PC-9 (cell line): ENCODE measurements at regions not wholly inside any gene's neighbourhood (a gene's known extent, or its start where the extent isn't known, plus 50 kb on each side); places are given as distances from the start of the nearest gene placed in this dataset.

Experiments
- BruUV-seq: library from RNA; stranded (reverse); fragments of 400-500 nt; replicated peaks from 2 replicates; lab custom pipeline; 2021; lab: Mats Ljungman, UMichigan
- CTCF ChIA-PET: fragments of 300-600 bp; sonication (Branson Sonifier 250); formaldehyde crosslinking; loops from one replicate; lab custom pipeline; 2022; ENCODE audit warnings: antibody characterized with exemption; lab: Charles Lee
- POLR2A ChIA-PET: fragments of 300-600 bp; sonication (Branson Sonifier 250); formaldehyde crosslinking; loops from one replicate; lab custom pipeline; 2022; ENCODE audit warnings: antibody characterized with exemption; ENCODE audit not compliant: unreplicated experiment; lab: Charles Lee
- DNase-seq, 2 experiments: peaks; one replicate each; pipeline versions ENCODE4 v3.0.0 to v3.0.0-alpha.2; 2015 to 2022; ENCODE audit warnings: mixed read lengths in 1 of 2
- H2AFZ ChIP-seq: fragments of 200-600 bp; sonication (generic); 2 replicates; pipeline ENCODE4 v1.8.1; 2017; ENCODE audit warnings: antibody characterized with exemption
- H3F3A ChIP-seq: fragments of 200-600 bp; sonication (generic); 2 replicates; pipeline ENCODE4 v1.8.1; 2017; ENCODE audit warnings: antibody characterized with exemption, mild to moderate bottlenecking, low read depth; ENCODE audit not compliant: insufficient read depth
- H3K27ac ChIP-seq: fragments of 200-600 bp; sonication (generic); 2 replicates; pipeline ENCODE4 v1.6.1; 2016; ENCODE audit warnings: mixed run types
- H3K27me3 ChIP-seq: fragments of 200-600 bp; sonication (generic); 2 replicates; pipeline ENCODE4 v1.6.1; 2016; ENCODE audit warnings: low read depth, mixed run types; ENCODE audit not compliant: insufficient read depth
- H3K36me3 ChIP-seq: fragments of 200-600 bp; sonication (generic); 2 replicates; pipeline ENCODE4 v1.6.1; 2016; ENCODE audit warnings: low read depth, mixed run types
- H3K4me1 ChIP-seq: fragments of 200-600 bp; sonication (generic); replicated peaks from 2 replicates; pipeline ENCODE4 v1.6.1; 2016; ENCODE audit warnings: mixed run types; ENCODE audit not compliant: insufficient read depth
- H3K4me2 ChIP-seq: fragments of 200-600 bp; sonication (generic); 2 replicates; pipeline ENCODE4 v1.6.1; 2017; ENCODE audit warnings: mixed run types
- H3K4me3 ChIP-seq: fragments of 200-600 bp; sonication (generic); 2 replicates; pipeline ENCODE4 v1.6.1; 2016; ENCODE audit warnings: mixed run types
- H3K79me2 ChIP-seq: fragments of 200-600 bp; sonication (generic); 2 replicates; pipeline ENCODE4 v1.6.1; 2017; ENCODE audit warnings: low read depth, mixed run types
- H3K9me2 ChIP-seq: fragments of 200-600 bp; sonication (generic); 2 replicates; pipeline ENCODE4 v1.8.1; 2017; ENCODE audit warnings: mild to moderate bottlenecking; ENCODE audit not compliant: insufficient read depth
- H3K9me3 ChIP-seq: fragments of 200-600 bp; sonication (generic); 2 replicates; pipeline ENCODE4 v1.8.1; 2016; ENCODE audit warnings: low read depth; ENCODE audit not compliant: insufficient read depth
- H4K20me1 ChIP-seq: fragments of 200-600 bp; sonication (generic); 2 replicates; pipeline ENCODE4 v1.8.1; 2017; ENCODE audit not compliant: insufficient read depth
- CTCF ChIP-seq: fragments of 200-600 bp; sonication (generic); conservative IDR thresholded peaks from 2 replicates; pipeline ENCODE4 v1.6.1; 2017; ENCODE audit warnings: mixed run types, antibody characterized with exemption, mild to moderate bottlenecking, moderate library complexity
- EZH2 ChIP-seq: fragments of 200-600 bp; sonication (generic); IDR thresholded peaks from 2 replicates; pipeline ENCODE4 v1.8.0; 2017; ENCODE audit warnings: antibody characterized with exemption, low read depth
- intact Hi-C: fragments of 100-400 bp; cut with micrococcal nuclease; formaldehyde crosslinking; loops from one replicate; pipeline ENCODE4 v1.10.0; 2022; ENCODE audit not compliant: unreplicated experiment

- Histone ChIP-seq H3K27me3 (peaks cover 9% of the 10 kb centered on the region), H3K4me1 (no peaks in the 10 kb centered on the region), H3K27ac (no peak overlapping the region), H3F3A (no peaks in the 10 kb centered on the region), H3K79me2 (no peaks in the 10 kb centered on the region), H3K4me2 (no peak overlapping the region), H3K9me2 (no peaks in the 10 kb centered on the region), H2AFZ (no peak overlapping the region), H3K9me3 (no peaks in the 10 kb centered on the region), H3K36me3 (no peaks in the 10 kb centered on the region), H4K20me1 (no peaks in the 10 kb centered on the region), H3K4me3 (no peak overlapping the region)
- BruUV-seq, result no TSS peak
- TF ChIP-seq CTCF, result no peak
- TF ChIP-seq EZH2, result no peak
- DNase-seq, result no peak
- intact Hi-C loops, result loop anchor here (5.0 kb wide), 1 partner anchor 125 kb away; no protein-coding TSS in a partner anchor
- POLR2A ChIA-PET, result no interaction called here
- CTCF ChIA-PET, result no interaction called here
These were observed 64.5 kb upstream of the KIF16B start for GRCh38 chr20:16637797-16638196.

GRCh38 chr20:16626849-16627248 is 53.6 kb upstream of the KIF16B start:
- Histone ChIP-seq H3K4me3 (no peak overlapping the region), H4K20me1 (no peaks in the 10 kb centered on the region), H3K27ac (no peak overlapping the region), H3K9me2 (no peaks in the 10 kb centered on the region), H3F3A (no peaks in the 10 kb centered on the region), H2AFZ (no peak overlapping the region), H3K79me2 (no peaks in the 10 kb centered on the region), H3K36me3 (no peaks in the 10 kb centered on the region), H3K4me1 (no peaks in the 10 kb centered on the region), H3K9me3 (no peaks in the 10 kb centered on the region; the same call in 1 of the 2 replicates), H3K4me2 (no peak overlapping the region), H3K27me3 (no peaks in the 10 kb centered on the region)
- ChIA-PET POLR2A (no interaction called here), CTCF (no interaction called here)
- intact Hi-C loops, result no loop called here
- no peak for TF ChIP-seq CTCF
- TF ChIP-seq EZH2, result no peak
- no peak for DNase-seq
- no TSS peak for BruUV-seq

GRCh38 chr20:16624106-16624505 is 50.9 kb upstream of the KIF16B start:
- H3K9me3 ChIP-seq, result no peaks in the 10 kb centered on the region; the same call in 1 of the 2 replicates
- intact Hi-C loops, result no loop called here
- POLR2A ChIA-PET, result no interaction called here
- H3K4me1 ChIP-seq, result no peaks in the 10 kb centered on the region
- no peak overlapping the region for H3K4me2 ChIP-seq
- H3K27ac ChIP-seq, result no peak overlapping the region
- no peaks in the 10 kb centered on the region for H4K20me1 ChIP-seq
- BruUV-seq, result no TSS peak
- TF ChIP-seq CTCF (no peak), EZH2 (no peak)
- H3K79me2 ChIP-seq, result no peaks in the 10 kb centered on the region
- CTCF ChIA-PET, result no interaction called here
- H3F3A ChIP-seq, result no peaks in the 10 kb centered on the region
- no peaks in the 10 kb centered on the region for H3K9me2 ChIP-seq
- no peaks in the 10 kb centered on the region for H3K27me3 ChIP-seq
- H3K4me3 ChIP-seq, result no peak overlapping the region
- no peak overlapping the region for H2AFZ ChIP-seq
- DNase-seq, result peak in 1 of 2 experiments; percentile 44
- no peaks in the 10 kb centered on the region for H3K36me3 ChIP-seq
